ENCODE measurements at regions not wholly inside any gene's neighbourhood (a gene's known extent, or its start where the extent isn't known, plus 50 kb on each side); places are given as distances from the start of the nearest gene placed in this dataset.
A peak's percentile ranks its signal among the peaks of the same experiment; 100 is the strongest.

- DNase-seq: no peak
Observed at GRCh38 chr20:39277185-39277584, 315.0 kb downstream of the DHX35 start.

- DNase-seq: no peak
Observed at GRCh38 chr20:39270837-39271604, 308.9 kb downstream of the DHX35 start.

GRCh38 chr20:39269493-39270217 is 307.5 kb downstream of the DHX35 start:
- no peak for DNase-seq

GRCh38 chr20:39268981-39269461 is 306.9 kb downstream of the DHX35 start:
- DNase-seq: peak; percentile 20

GRCh38 chr20:39268491-39268951 is 306.4 kb downstream of the DHX35 start:
- DNase-seq: no peak

- DNase-seq: no peak
Observed at GRCh38 chr20:39266989-39267388, 304.8 kb downstream of the DHX35 start.

GRCh38 chr20:39264506-39265172 is 302.5 kb downstream of the DHX35 start:
- DNase-seq: peak; percentile 27

- no peak for DNase-seq
Observed at GRCh38 chr20:39263076-39263475, 300.9 kb downstream of the DHX35 start.

GRCh38 chr20:39259808-39260207 is 297.7 kb downstream of the DHX35 start:
- DNase-seq: no peak

GRCh38 chr20:39259010-39259803 is 297.1 kb downstream of the DHX35 start:
- DNase-seq: no peak

- DNase-seq: no peak
Observed at GRCh38 chr20:39258253-39258652, 296.1 kb downstream of the DHX35 start.

- no peak for DNase-seq
Observed at GRCh38 chr20:39253051-39253755, 291.1 kb downstream of the DHX35 start.

GRCh38 chr20:39252035-39252434 is 289.9 kb downstream of the DHX35 start:
- no peak for DNase-seq

- DNase-seq: no peak
Observed at GRCh38 chr20:39249798-39250197, 287.7 kb downstream of the DHX35 start.

- no peak for DNase-seq
Observed at GRCh38 chr20:39248862-39249485, 286.8 kb downstream of the DHX35 start.

GRCh38 chr20:39248171-39248861 is 286.2 kb downstream of the DHX35 start:
- DNase-seq: no peak

- no peak for DNase-seq
Observed at GRCh38 chr20:39246436-39246835, 284.3 kb downstream of the DHX35 start.

- no peak for DNase-seq
Observed at GRCh38 chr20:39245685-39246311, 283.7 kb downstream of the DHX35 start.

GRCh38 chr20:39243962-39244361 is 281.8 kb downstream of the DHX35 start:
- DNase-seq: no peak

GRCh38 chr20:39242614-39243013 is 280.5 kb downstream of the DHX35 start:
- DNase-seq: no peak

Data from stimulated activated CD4-positive, alpha-beta T cell treated with anti-CD3 and anti-CD28 coated beads, Interleukin-4, amount 100 ng/mL, for 24 hours (primary cell).